Astrocyte (in vitro differentiated cells and primary cell): ENCODE measurements at regions not wholly inside any gene's neighbourhood (a gene's known extent, or its start where the extent isn't known, plus 50 kb on each side); places are given as distances from the start of the nearest gene placed in this dataset.
"Not testable (repeated sequence)": the region's sequence is repeated elsewhere in the genome, so short reads cannot be mapped to it uniquely, and the experiment has no call there.

Source experiments
- EZH2 ChIP-seq: IDR thresholded peaks from 2 replicates; pipeline ENCODE4 v1.6.1; 2012; ENCODE audit warnings: mild to moderate bottlenecking, low read length, inconsistent platforms; ENCODE audit not compliant: insufficient read depth
- TF ChIP-seq, protein P1 (sequence below): IDR thresholded peaks from 2 replicates; pipeline ENCODE4 v1.5.1; 2011; ENCODE audit warnings: low read depth, mild to moderate bottlenecking, inconsistent platforms, low read length, moderate library complexity; ENCODE audit not compliant: insufficient read depth

DNA sequence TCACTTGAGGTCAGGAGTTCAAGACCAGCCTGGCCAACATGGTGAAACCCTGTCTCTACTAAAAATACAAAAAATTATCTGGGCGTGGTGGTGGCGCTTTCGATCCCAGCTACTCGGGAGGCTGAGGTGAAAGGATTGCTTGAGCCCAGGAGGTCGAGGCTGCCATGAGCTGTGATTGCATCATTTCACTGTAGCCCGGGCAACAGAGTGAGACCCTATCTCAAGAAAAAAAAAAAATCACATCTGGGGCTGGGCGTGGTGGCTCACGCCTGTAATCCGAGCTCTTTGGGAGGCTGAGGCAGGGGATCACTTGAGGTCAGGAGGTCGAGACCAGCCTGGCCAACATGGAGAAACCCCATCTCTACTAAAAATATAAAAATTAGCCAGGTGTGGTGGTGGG lies 187.8 kb downstream of the FAM43A start:
- TF ChIP-seq, protein P1, sequence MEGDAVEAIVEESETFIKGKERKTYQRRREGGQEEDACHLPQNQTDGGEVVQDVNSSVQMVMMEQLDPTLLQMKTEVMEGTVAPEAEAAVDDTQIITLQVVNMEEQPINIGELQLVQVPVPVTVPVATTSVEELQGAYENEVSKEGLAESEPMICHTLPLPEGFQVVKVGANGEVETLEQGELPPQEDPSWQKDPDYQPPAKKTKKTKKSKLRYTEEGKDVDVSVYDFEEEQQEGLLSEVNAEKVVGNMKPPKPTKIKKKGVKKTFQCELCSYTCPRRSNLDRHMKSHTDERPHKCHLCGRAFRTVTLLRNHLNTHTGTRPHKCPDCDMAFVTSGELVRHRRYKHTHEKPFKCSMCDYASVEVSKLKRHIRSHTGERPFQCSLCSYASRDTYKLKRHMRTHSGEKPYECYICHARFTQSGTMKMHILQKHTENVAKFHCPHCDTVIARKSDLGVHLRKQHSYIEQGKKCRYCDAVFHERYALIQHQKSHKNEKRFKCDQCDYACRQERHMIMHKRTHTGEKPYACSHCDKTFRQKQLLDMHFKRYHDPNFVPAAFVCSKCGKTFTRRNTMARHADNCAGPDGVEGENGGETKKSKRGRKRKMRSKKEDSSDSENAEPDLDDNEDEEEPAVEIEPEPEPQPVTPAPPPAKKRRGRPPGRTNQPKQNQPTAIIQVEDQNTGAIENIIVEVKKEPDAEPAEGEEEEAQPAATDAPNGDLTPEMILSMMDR: not testable (repeated sequence)
- not testable (repeated sequence) for TF ChIP-seq EZH2
